ENCODE measurements at regions not wholly inside any gene's neighbourhood (a gene's known extent, or its start where the extent isn't known, plus 50 kb on each side); places are given as distances from the start of the nearest gene placed in this dataset.

- H3K36me3 ChIP-seq (ENCODE audit: control insufficient read depth in 4 of 4, insufficient read depth in 4 of 4, low read length in 4 of 4): no peaks in the 10 kb centered on the region
- no peaks in the 10 kb centered on the region for H3K9me3 ChIP-seq (ENCODE audit: control insufficient read depth in 4 of 4, insufficient read depth in 3 of 4, low read length in 3 of 4)
- no peak overlapping the region for H3K9ac ChIP-seq (ENCODE audit: insufficient read depth in 1 of 2, low read length in 2 of 2)
- ATAC-seq (ENCODE audit: insufficient read depth, low FRiP score) (no peak), DNase-seq (no peak)
- no peaks in the 10 kb centered on the region for H3K27me3 ChIP-seq (ENCODE audit: control insufficient read depth in 3 of 3, insufficient read depth in 3 of 3, low read length in 2 of 3)
- TF ChIP-seq, protein P1, sequence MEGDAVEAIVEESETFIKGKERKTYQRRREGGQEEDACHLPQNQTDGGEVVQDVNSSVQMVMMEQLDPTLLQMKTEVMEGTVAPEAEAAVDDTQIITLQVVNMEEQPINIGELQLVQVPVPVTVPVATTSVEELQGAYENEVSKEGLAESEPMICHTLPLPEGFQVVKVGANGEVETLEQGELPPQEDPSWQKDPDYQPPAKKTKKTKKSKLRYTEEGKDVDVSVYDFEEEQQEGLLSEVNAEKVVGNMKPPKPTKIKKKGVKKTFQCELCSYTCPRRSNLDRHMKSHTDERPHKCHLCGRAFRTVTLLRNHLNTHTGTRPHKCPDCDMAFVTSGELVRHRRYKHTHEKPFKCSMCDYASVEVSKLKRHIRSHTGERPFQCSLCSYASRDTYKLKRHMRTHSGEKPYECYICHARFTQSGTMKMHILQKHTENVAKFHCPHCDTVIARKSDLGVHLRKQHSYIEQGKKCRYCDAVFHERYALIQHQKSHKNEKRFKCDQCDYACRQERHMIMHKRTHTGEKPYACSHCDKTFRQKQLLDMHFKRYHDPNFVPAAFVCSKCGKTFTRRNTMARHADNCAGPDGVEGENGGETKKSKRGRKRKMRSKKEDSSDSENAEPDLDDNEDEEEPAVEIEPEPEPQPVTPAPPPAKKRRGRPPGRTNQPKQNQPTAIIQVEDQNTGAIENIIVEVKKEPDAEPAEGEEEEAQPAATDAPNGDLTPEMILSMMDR (IDR thresholded peaks at IDR 0.05; ENCODE audit: control extremely low read depth, extremely low read depth): no peak
- H3K4me1 ChIP-seq (ENCODE audit: control insufficient read depth in 5 of 5, insufficient read depth in 5 of 5, low read length in 5 of 5): no peaks in the 10 kb centered on the region
- H3K27ac ChIP-seq (ENCODE audit: low read depth in 1 of 2, low read length in 1 of 2): no peak overlapping the region
- no peak overlapping the region for H3K4me3 ChIP-seq
These were observed 876.2 kb upstream of the POU3F3 start for GRCh38 chr2:103977668-103978067.

GRCh38 chr2:103980401-103980800 is 873.5 kb upstream of the POU3F3 start:
- Histone ChIP-seq H3K36me3 (ENCODE audit: control insufficient read depth in 4 of 4, insufficient read depth in 4 of 4, low read length in 4 of 4) (no peaks in the 10 kb centered on the region), H3K9ac (ENCODE audit: insufficient read depth in 1 of 2, low read length in 2 of 2) (no peak overlapping the region), H3K9me3 (ENCODE audit: control insufficient read depth in 4 of 4, insufficient read depth in 3 of 4, low read length in 3 of 4) (no peaks in the 10 kb centered on the region), H3K4me3 (no peak overlapping the region), H3K27ac (ENCODE audit: low read depth in 1 of 2, low read length in 1 of 2) (no peak overlapping the region), H3K27me3 (ENCODE audit: control insufficient read depth in 3 of 3, insufficient read depth in 3 of 3, low read length in 2 of 3) (no peaks in the 10 kb centered on the region), H3K4me1 (ENCODE audit: control insufficient read depth in 5 of 5, insufficient read depth in 5 of 5, low read length in 5 of 5) (no peaks in the 10 kb centered on the region)
- DNase-seq (no peak), ATAC-seq (ENCODE audit: insufficient read depth, low FRiP score) (no peak)
- WGBS, 2 donors: 83 to 93% methylated on average over 1 of the region's 1 CpG
- TF ChIP-seq, protein P1 (IDR thresholded peaks at IDR 0.05; ENCODE audit: control extremely low read depth, extremely low read depth): no peak

GRCh38 chr2:103982691-103983090 is 871.2 kb upstream of the POU3F3 start:
- TF ChIP-seq, protein P1 (IDR thresholded peaks at IDR 0.05; ENCODE audit: control extremely low read depth, extremely low read depth): no peak
- H3K4me3 ChIP-seq: no peak overlapping the region
- no peak overlapping the region for H3K27ac ChIP-seq (ENCODE audit: low read depth in 1 of 2, low read length in 1 of 2)
- H3K36me3 ChIP-seq (ENCODE audit: control insufficient read depth in 4 of 4, insufficient read depth in 4 of 4, low read length in 4 of 4): no peaks in the 10 kb centered on the region
- no peaks in the 10 kb centered on the region for H3K4me1 ChIP-seq (ENCODE audit: control insufficient read depth in 5 of 5, insufficient read depth in 5 of 5, low read length in 5 of 5)
- H3K27me3 ChIP-seq (ENCODE audit: control insufficient read depth in 3 of 3, insufficient read depth in 3 of 3, low read length in 2 of 3): no peaks in the 10 kb centered on the region
- WGBS, 2 donors: 83 to 89% methylated on average over 3 of the region's 3 CpGs
- ATAC-seq (ENCODE audit: insufficient read depth, low FRiP score) (no peak), DNase-seq (no peak)
- H3K9ac ChIP-seq (ENCODE audit: insufficient read depth in 1 of 2, low read length in 2 of 2): no peak overlapping the region
- no peaks in the 10 kb centered on the region for H3K9me3 ChIP-seq (ENCODE audit: control insufficient read depth in 4 of 4, insufficient read depth in 3 of 4, low read length in 3 of 4)

DNA sequence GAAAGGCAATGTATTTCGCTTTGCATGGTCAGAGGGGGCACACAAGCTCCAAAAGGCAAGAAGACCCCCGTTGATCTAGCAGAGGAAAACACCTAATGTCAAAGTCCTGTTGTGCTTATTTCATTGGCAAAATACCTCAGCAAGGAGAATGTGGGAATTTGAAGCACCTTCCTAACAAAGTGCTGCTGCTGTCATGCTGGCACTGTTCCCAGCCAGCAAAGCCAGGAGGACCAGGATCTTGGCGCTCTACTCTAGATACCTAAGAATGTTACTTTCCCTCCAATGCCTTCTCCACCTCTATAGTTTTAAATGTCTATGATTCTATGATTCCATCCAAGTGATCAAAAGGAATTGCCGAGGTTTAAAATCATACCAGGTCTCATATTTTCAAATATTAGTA is 867.9 kb upstream of the POU3F3 start:
- ATAC-seq (ENCODE audit: insufficient read depth, low FRiP score) (no peak), DNase-seq (peak in 1 of 3 donors; percentile 25)
- no peak overlapping the region for H3K4me3 ChIP-seq
- no peaks in the 10 kb centered on the region for H3K4me1 ChIP-seq (ENCODE audit: control insufficient read depth in 5 of 5, insufficient read depth in 5 of 5, low read length in 5 of 5)
- H3K36me3 ChIP-seq (ENCODE audit: control insufficient read depth in 4 of 4, insufficient read depth in 4 of 4, low read length in 4 of 4): no peaks in the 10 kb centered on the region
- H3K9ac ChIP-seq (ENCODE audit: insufficient read depth in 1 of 2, low read length in 2 of 2): no peak overlapping the region
- H3K27me3 ChIP-seq (ENCODE audit: control insufficient read depth in 3 of 3, insufficient read depth in 3 of 3, low read length in 2 of 3): no peaks in the 10 kb centered on the region
- TF ChIP-seq, protein P1 (IDR thresholded peaks at IDR 0.05; ENCODE audit: control extremely low read depth, extremely low read depth): no peak
- H3K9me3 ChIP-seq (ENCODE audit: control insufficient read depth in 4 of 4, insufficient read depth in 3 of 4, low read length in 3 of 4): no peaks in the 10 kb centered on the region
- 69 to 78% methylated on average over 4 of the region's 4 CpGs for WGBS, 2 donors
- H3K27ac ChIP-seq (ENCODE audit: low read depth in 1 of 2, low read length in 1 of 2): no peak overlapping the region
